Neural cell (in vitro differentiated cells): ENCODE measurements at regions not wholly inside any gene's neighbourhood (a gene's known extent, or its start where the extent isn't known, plus 50 kb on each side); places are given as distances from the start of the nearest gene placed in this dataset.

Source experiments
- EP300 ChIP-seq: fragments of 450-650 bp; conservative IDR thresholded peaks from 2 replicates; pipeline ENCODE4 v1.6.1; 2014; ENCODE audit warnings: antibody characterized with exemption, mild to moderate bottlenecking, moderate library complexity; ENCODE audit not compliant: poor library complexity, severe bottlenecking
- EZH2 ChIP-seq: fragments of 200-600, 300-800 bp; shearing (Covaris generic), sonication (generic); IDR thresholded peaks from 2 replicates; pipeline ENCODE4 v1.6.1; 2014; ENCODE audit warnings: antibody characterized with exemption, low read length, borderline replicate concordance, mild to moderate bottlenecking; ENCODE audit not compliant: insufficient read depth, poor library complexity, severe bottlenecking
- MXI1 ChIP-seq: fragments of 450-650 bp; conservative IDR thresholded peaks from 2 replicates; pipeline ENCODE4 v1.6.1; 2014; ENCODE audit warnings: antibody characterized with exemption, mild to moderate bottlenecking; ENCODE audit not compliant: poor library complexity, severe bottlenecking
- POLR2AphosphoS5 ChIP-seq: IDR thresholded peaks from 2 replicates; pipeline ENCODE4 v1.6.1; 2012
- RAD21 ChIP-seq: fragments of 450-650 bp; conservative IDR thresholded peaks from 2 replicates; pipeline ENCODE4 v1.6.1; 2014; ENCODE audit warnings: antibody characterized with exemption, mild to moderate bottlenecking, moderate library complexity
- SMC3 ChIP-seq: fragments of 450-650 bp; conservative IDR thresholded peaks from 2 replicates; pipeline ENCODE4 v1.6.1; 2014; ENCODE audit warnings: antibody characterized with exemption, mild to moderate bottlenecking, moderate library complexity; ENCODE audit not compliant: poor library complexity
- TF ChIP-seq, protein P1 (sequence below): fragments of 450-650 bp; IDR thresholded peaks from 2 replicates; pipeline ENCODE4 v1.5.1; 2014; ENCODE audit warnings: antibody characterized with exemption, mild to moderate bottlenecking, moderate library complexity; ENCODE audit not compliant: poor library complexity, severe bottlenecking
- TF ChIP-seq, protein P2 (sequence below): IDR thresholded peaks from 2 replicates; pipeline ENCODE4 v1.6.1; 2012; ENCODE audit warnings: borderline replicate concordance

DNA sequence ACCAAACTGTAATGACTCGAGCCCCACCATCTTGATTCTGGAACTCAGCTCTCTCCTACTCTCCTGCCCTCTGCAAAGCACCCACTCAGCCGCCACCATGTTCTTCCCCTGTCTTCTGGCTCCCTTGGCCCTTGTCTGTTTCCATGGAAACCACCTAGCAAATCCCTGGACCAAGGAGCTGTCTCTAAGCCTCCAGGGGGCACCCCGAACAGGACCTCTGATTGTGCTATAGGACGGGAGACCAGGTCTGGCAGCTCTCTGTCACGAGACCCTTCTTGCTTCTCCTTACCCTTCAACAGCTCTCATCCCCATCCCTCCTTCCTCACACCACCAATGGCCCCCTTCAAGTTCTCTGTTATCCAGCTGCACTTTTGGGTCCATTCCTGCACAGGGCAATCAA, 277.7 kb upstream of the ZNF507 start:
- no peak for TF ChIP-seq EP300
- TF ChIP-seq EZH2 = no peak
- no peak for TF ChIP-seq MXI1
- no peak for TF ChIP-seq POLR2AphosphoS5
- TF ChIP-seq, protein P1, sequence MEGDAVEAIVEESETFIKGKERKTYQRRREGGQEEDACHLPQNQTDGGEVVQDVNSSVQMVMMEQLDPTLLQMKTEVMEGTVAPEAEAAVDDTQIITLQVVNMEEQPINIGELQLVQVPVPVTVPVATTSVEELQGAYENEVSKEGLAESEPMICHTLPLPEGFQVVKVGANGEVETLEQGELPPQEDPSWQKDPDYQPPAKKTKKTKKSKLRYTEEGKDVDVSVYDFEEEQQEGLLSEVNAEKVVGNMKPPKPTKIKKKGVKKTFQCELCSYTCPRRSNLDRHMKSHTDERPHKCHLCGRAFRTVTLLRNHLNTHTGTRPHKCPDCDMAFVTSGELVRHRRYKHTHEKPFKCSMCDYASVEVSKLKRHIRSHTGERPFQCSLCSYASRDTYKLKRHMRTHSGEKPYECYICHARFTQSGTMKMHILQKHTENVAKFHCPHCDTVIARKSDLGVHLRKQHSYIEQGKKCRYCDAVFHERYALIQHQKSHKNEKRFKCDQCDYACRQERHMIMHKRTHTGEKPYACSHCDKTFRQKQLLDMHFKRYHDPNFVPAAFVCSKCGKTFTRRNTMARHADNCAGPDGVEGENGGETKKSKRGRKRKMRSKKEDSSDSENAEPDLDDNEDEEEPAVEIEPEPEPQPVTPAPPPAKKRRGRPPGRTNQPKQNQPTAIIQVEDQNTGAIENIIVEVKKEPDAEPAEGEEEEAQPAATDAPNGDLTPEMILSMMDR = no peak
- TF ChIP-seq, protein P2, sequence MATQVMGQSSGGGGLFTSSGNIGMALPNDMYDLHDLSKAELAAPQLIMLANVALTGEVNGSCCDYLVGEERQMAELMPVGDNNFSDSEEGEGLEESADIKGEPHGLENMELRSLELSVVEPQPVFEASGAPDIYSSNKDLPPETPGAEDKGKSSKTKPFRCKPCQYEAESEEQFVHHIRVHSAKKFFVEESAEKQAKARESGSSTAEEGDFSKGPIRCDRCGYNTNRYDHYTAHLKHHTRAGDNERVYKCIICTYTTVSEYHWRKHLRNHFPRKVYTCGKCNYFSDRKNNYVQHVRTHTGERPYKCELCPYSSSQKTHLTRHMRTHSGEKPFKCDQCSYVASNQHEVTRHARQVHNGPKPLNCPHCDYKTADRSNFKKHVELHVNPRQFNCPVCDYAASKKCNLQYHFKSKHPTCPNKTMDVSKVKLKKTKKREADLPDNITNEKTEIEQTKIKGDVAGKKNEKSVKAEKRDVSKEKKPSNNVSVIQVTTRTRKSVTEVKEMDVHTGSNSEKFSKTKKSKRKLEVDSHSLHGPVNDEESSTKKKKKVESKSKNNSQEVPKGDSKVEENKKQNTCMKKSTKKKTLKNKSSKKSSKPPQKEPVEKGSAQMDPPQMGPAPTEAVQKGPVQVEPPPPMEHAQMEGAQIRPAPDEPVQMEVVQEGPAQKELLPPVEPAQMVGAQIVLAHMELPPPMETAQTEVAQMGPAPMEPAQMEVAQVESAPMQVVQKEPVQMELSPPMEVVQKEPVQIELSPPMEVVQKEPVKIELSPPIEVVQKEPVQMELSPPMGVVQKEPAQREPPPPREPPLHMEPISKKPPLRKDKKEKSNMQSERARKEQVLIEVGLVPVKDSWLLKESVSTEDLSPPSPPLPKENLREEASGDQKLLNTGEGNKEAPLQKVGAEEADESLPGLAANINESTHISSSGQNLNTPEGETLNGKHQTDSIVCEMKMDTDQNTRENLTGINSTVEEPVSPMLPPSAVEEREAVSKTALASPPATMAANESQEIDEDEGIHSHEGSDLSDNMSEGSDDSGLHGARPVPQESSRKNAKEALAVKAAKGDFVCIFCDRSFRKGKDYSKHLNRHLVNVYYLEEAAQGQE = no peak
- TF ChIP-seq SMC3 = no peak
- TF ChIP-seq RAD21 = no peak
